H9 (cell line): ENCODE measurements at regions not wholly inside any gene's neighbourhood (a gene's known extent, or its start where the extent isn't known, plus 50 kb on each side); places are given as distances from the start of the nearest gene placed in this dataset.
A peak's percentile ranks its signal among the peaks of the same experiment; 100 is the strongest.
"Not testable (repeated sequence)": the region's sequence is repeated elsewhere in the genome, so short reads cannot be mapped to it uniquely, and the experiment has no call there.

Experiments used
- DNase-seq: peaks from one replicate; pipeline ENCODE4 v3.0.0-alpha.2; 2017
- H2AFZ ChIP-seq: one replicate; pipeline ENCODE4 v1.6.1; 2013; ENCODE audit warnings: mild to moderate bottlenecking, low read length, control low read depth, moderate library complexity
- H2AK5ac ChIP-seq: 2 replicates; pipeline ENCODE4 v1.6.1; 2013; ENCODE audit warnings: low read length, control low read depth, mixed read lengths; ENCODE audit not compliant: insufficient read length
- H2BK120ac ChIP-seq: one replicate; pipeline ENCODE4 v1.6.1; 2013; ENCODE audit warnings: low read depth, mild to moderate bottlenecking, low read length, control low read depth, inconsistent platforms; ENCODE audit not compliant: poor library complexity, severe bottlenecking
- H2BK12ac ChIP-seq: 2 replicates; pipeline ENCODE4 v1.6.1; 2013; ENCODE audit warnings: low read length, control low read depth, mixed read lengths, low read depth; ENCODE audit not compliant: insufficient read length
- H2BK15ac ChIP-seq: 2 replicates; pipeline ENCODE4 v1.6.1; 2013; ENCODE audit warnings: low read depth, low read length, control low read depth
- H2BK20ac ChIP-seq: one replicate; pipeline ENCODE4 v1.6.1; 2013; ENCODE audit warnings: low read depth, mild to moderate bottlenecking, low read length, control low read depth, inconsistent platforms; ENCODE audit not compliant: poor library complexity, severe bottlenecking
- H2BK5ac ChIP-seq: 2 replicates; pipeline ENCODE4 v1.6.1; 2013; ENCODE audit warnings: low read length, control low read depth, mixed read lengths; ENCODE audit not compliant: insufficient read length
- H3K14ac ChIP-seq: 2 replicates; pipeline ENCODE4 v1.6.1; 2013; ENCODE audit warnings: low read length, control low read depth; ENCODE audit not compliant: insufficient read depth
- H3K18ac ChIP-seq: 2 replicates; pipeline ENCODE4 v1.6.1; 2013; ENCODE audit warnings: low read depth, mild to moderate bottlenecking, mixed read lengths, low read length, control low read depth; ENCODE audit not compliant: insufficient read length
- H3K23ac ChIP-seq: 2 replicates; pipeline ENCODE4 v1.6.1; 2013; ENCODE audit warnings: low read length, control low read depth, mixed read lengths, low read depth; ENCODE audit not compliant: insufficient read length
- H3K23me2 ChIP-seq: 2 replicates; pipeline ENCODE4 v1.6.1; 2013; ENCODE audit warnings: low read depth, mild to moderate bottlenecking, mixed read lengths, low read length, control low read depth; ENCODE audit not compliant: insufficient read length, poor library complexity, severe bottlenecking
- H3K27ac ChIP-seq: 2 replicates; pipeline ENCODE4 v1.5.1; 2013; ENCODE audit warnings: low read length, control low read depth, mixed read lengths, low read depth; ENCODE audit not compliant: insufficient read length
- H3K27me3 ChIP-seq: 2 replicates; pipeline ENCODE4 v1.6.1; 2013; ENCODE audit warnings: low read length, control low read depth, inconsistent platforms; ENCODE audit not compliant: insufficient read depth
- H3K4ac ChIP-seq: 2 replicates; pipeline ENCODE4 v1.6.1; 2013; ENCODE audit warnings: low read depth, mild to moderate bottlenecking, control low read depth, inconsistent platforms, low read length, moderate library complexity
- H3K4me1 ChIP-seq: 2 replicates; pipeline ENCODE4 v1.6.1; 2013; ENCODE audit warnings: low read length, control low read depth, inconsistent platforms; ENCODE audit not compliant: insufficient read depth
- H3K4me2 ChIP-seq: 2 replicates; pipeline ENCODE4 v1.6.1; 2013; ENCODE audit warnings: low read length, control low read depth, mixed read lengths; ENCODE audit not compliant: insufficient read length, insufficient read depth
- H3K56ac ChIP-seq: 2 replicates; pipeline ENCODE4 v1.6.1; 2013; ENCODE audit warnings: low read depth, mild to moderate bottlenecking, mixed read lengths, low read length, control low read depth; ENCODE audit not compliant: insufficient read length
- H3K79me1 ChIP-seq: 2 replicates; pipeline ENCODE4 v1.6.1; 2013; ENCODE audit warnings: low read depth, mild to moderate bottlenecking, moderate library complexity, low read length, control low read depth, inconsistent platforms; ENCODE audit not compliant: insufficient read depth, poor library complexity, severe bottlenecking
- H3K79me2 ChIP-seq: 2 replicates; pipeline ENCODE4 v1.6.1; 2013; ENCODE audit warnings: low read length, control low read depth, inconsistent platforms; ENCODE audit not compliant: insufficient read depth
- H3K9ac ChIP-seq: 2 replicates; pipeline ENCODE4 v1.6.1; 2013; ENCODE audit warnings: low read length, control low read depth, mixed read lengths; ENCODE audit not compliant: insufficient read length; ENCODE audit errors: extremely low read depth
- H3K9me3 ChIP-seq: one replicate; pipeline ENCODE4 v1.6.1; 2013; ENCODE audit warnings: low read depth, low read length, inconsistent platforms; ENCODE audit not compliant: control insufficient read depth
- H3T11ph ChIP-seq: one replicate; pipeline ENCODE4 v1.6.1; 2013; ENCODE audit warnings: mild to moderate bottlenecking, low read length, control low read depth, inconsistent platforms
- H4K20me1 ChIP-seq: one replicate; pipeline ENCODE4 v1.6.1; 2013; ENCODE audit not compliant: control insufficient read depth, insufficient read length, insufficient read depth
- H4K5ac ChIP-seq: 2 replicates; pipeline ENCODE4 v1.6.1; 2013; ENCODE audit warnings: low read depth, mild to moderate bottlenecking, mixed read lengths, low read length, control low read depth; ENCODE audit not compliant: insufficient read length
- H4K8ac ChIP-seq: replicated peaks from 2 replicates; pipeline ENCODE4 v1.6.1; 2013; ENCODE audit warnings: low read length, control low read depth, mixed read lengths, low read depth; ENCODE audit not compliant: insufficient read length
- H4K91ac ChIP-seq: 2 replicates; pipeline ENCODE4 v1.6.1; 2013; ENCODE audit warnings: low read depth, mild to moderate bottlenecking, moderate library complexity, mixed read lengths, low read length, control low read depth; ENCODE audit not compliant: insufficient read length
- H3K27ac Mint-ChIP-seq, 3 experiments: 2 replicates in 2 of 3; 3 replicates in 1 of 3; pipeline ENCODE4 v1.8.0; 2020 to 2021; ENCODE audit warnings: mixed read lengths in 3 of 3, mild to moderate bottlenecking in 1 of 3, moderate library complexity in 1 of 3
- H3K27me3 Mint-ChIP-seq: 2 replicates; pipeline ENCODE4 v1.8.0; 2021; ENCODE audit warnings: low read depth, mild to moderate bottlenecking, moderate library complexity, mixed read lengths
- H3K36me3 Mint-ChIP-seq, 3 experiments: 2 replicates in 2 of 3; 3 replicates in 1 of 3; pipeline ENCODE4 v1.8.0; 2020 to 2021; ENCODE audit warnings: low read depth in 3 of 3, mixed read lengths in 3 of 3; ENCODE audit not compliant: insufficient read depth in 1 of 3
- H3K4me1 Mint-ChIP-seq, 2 experiments: 2 replicates each; pipeline ENCODE4 v1.8.0; 2020; ENCODE audit warnings: mixed read lengths in 2 of 2
- H3K4me3 Mint-ChIP-seq, 2 experiments: 2 replicates in 1 of 2; 3 replicates in 1 of 2; pipeline ENCODE4 v1.8.0; 2020 to 2021; ENCODE audit warnings: mild to moderate bottlenecking in 2 of 2, mixed read lengths in 2 of 2, moderate library complexity in 1 of 2
- H3K9me3 Mint-ChIP-seq, 2 experiments: 2 replicates in 1 of 2; 3 replicates in 1 of 2; pipeline ENCODE4 v1.8.0; 2020; ENCODE audit warnings: mild to moderate bottlenecking in 2 of 2, mixed read lengths in 2 of 2, moderate library complexity in 1 of 2
- CTCF ChIP-seq: fragments of 200-600 bp; sonication (generic); conservative IDR thresholded peaks from 3 replicates; pipeline ENCODE4 v1.8.0; 2021; ENCODE audit warnings: antibody characterized with exemption, mild to moderate bottlenecking
- WGBS: extraction: QIAGEN DNeasy Blood & Tissue Kit; methylation state at CpG from one replicate; pipeline ENCODE4 v1.1.7; 2013; ENCODE audit warnings: missing lambda C conversion rate, low lambda C conversion rate, mixed read lengths; ENCODE audit not compliant: insufficient read length; ENCODE audit errors: extremely low coverage; 5-methylcytosine and 5-hydroxymethylcytosine counted together

GRCh38 chr17:30701498-30701989 lies 122.9 kb downstream of the CRLF3 start:
- peak overlapping the region in 1 of 2 experiments; percentile 22; a peak in 1 of 5 replicates for H3K4me3 Mint-ChIP-seq
- WGBS, result no CpG with 5 or more reads among the region's 7 CpGs
- Histone ChIP-seq H3K27me3 (no peaks in the 10 kb centered on the region), H4K8ac (no peak overlapping the region), H3T11ph (no peak overlapping the region), H4K5ac (no peak overlapping the region), H3K4ac (no peak overlapping the region), H3K79me1 (no peaks in the 10 kb centered on the region), H3K79me2 (no peaks in the 10 kb centered on the region), H3K9ac (no peak overlapping the region), H2BK15ac (no peak overlapping the region), H3K4me1 (peaks cover 1% of the 10 kb centered on the region; the same call in 1 of the 2 replicates), H2BK12ac (no peak overlapping the region), H2AK5ac (no peak overlapping the region), H3K23me2 (no peaks in the 10 kb centered on the region), H3K27ac (no peak overlapping the region), H3K56ac (no peak overlapping the region), H3K14ac (no peak overlapping the region), H4K91ac (no peak overlapping the region), H2BK5ac (no peak overlapping the region), H2AFZ (no peak overlapping the region), H3K18ac (no peak overlapping the region), H3K4me2 (no peak overlapping the region), H3K9me3 (no peaks in the 10 kb centered on the region), H2BK20ac (peak overlapping the region; percentile 60), H3K23ac (no peak overlapping the region), H4K20me1 (no peaks in the 10 kb centered on the region), H2BK120ac (no peak overlapping the region)
- H3K27ac Mint-ChIP-seq, result peak overlapping the region in 2 of 3 experiments; percentile 99; a peak in 3 of 7 replicates
- no peaks in the 10 kb centered on the region for H3K9me3 Mint-ChIP-seq
- H3K27me3 Mint-ChIP-seq, result peaks cover 6% of the 10 kb centered on the region
- DNase-seq, result no peak
- H3K4me1 Mint-ChIP-seq, result peaks cover 31 to 47% of the 10 kb centered on the region in 2 experiments
- H3K36me3 Mint-ChIP-seq, result peaks cover 0 to 14% (median 2%) of the 10 kb centered on the region in 3 experiments; a peak in 5 of 7 replicates
- no peak for TF ChIP-seq CTCF

DNA sequence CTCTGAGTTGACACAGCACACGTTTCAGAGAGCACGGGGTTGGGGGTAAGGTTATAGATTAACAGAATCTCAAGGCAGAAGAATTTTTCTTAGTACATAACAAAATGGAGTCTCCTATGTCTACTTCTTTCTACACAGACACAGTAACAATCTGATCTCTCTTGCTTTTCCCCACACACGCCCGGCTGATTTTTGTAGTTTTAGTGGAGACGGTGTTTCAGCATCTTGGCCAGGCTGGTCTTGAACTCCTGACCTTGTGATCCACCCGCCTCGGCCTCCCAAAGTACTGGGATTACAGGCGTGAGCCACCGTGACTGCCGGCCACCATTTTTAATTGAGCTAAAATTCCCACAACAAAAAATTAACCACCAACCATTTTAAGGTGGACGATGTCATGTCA lies 123.7 kb downstream of the CRLF3 start:
- not testable (repeated sequence) for H3K4me1 ChIP-seq, H3K4me2 ChIP-seq, H2BK12ac ChIP-seq, H3K56ac ChIP-seq, H2BK20ac ChIP-seq, H3K14ac ChIP-seq, H3K9me3 ChIP-seq, H3K27ac ChIP-seq, H4K8ac ChIP-seq, H3K4ac ChIP-seq, H3K9ac ChIP-seq, H3T11ph ChIP-seq, H3K9me3 Mint-ChIP-seq, H3K79me1 ChIP-seq, H3K18ac ChIP-seq, H2BK120ac ChIP-seq, H2BK5ac ChIP-seq, H3K23me2 ChIP-seq, H3K23ac ChIP-seq, H4K91ac ChIP-seq, H2AK5ac ChIP-seq, H3K27me3 ChIP-seq, H2BK15ac ChIP-seq, H4K5ac ChIP-seq, H2AFZ ChIP-seq, DNase-seq, H4K20me1 ChIP-seq, H3K79me2 ChIP-seq
- Mint-ChIP-seq H3K27me3 (peaks cover 11% of the 10 kb centered on the region), H3K4me3 (peak overlapping the region; percentile 12 to 28), H3K36me3 (peaks cover 0 to 18% (median 4%) of the 10 kb centered on the region in 3 experiments; a peak in 5 of 7 replicates), H3K27ac (peak overlapping the region; percentile 98 to 99 (median 99)), H3K4me1 (peaks cover 27 to 42% of the 10 kb centered on the region in 2 experiments)
- WGBS, result no CpG with 5 or more reads among the region's 11 CpGs
